ENCODE measurements at regions not wholly inside any gene's neighbourhood (a gene's known extent, or its start where the extent isn't known, plus 50 kb on each side); places are given as distances from the start of the nearest gene placed in this dataset.

- ChIA-PET CTCF (interaction anchor here (1.1 kb wide), 1 partner anchor 23 kb away, joined by 3 read pairs; no protein-coding TSS in a partner anchor), SMC1A (ENCODE audit: uncharacterized antibody, unreplicated experiment) (interaction anchor here (1.1 kb wide), 1 partner anchor 250 kb away, joined by 3 read pairs; no protein-coding TSS in a partner anchor), RAD21 (ENCODE audit: unreplicated experiment) (interaction anchor here (0.6 kb wide), 1 partner anchor 852 kb away, joined by 3 read pairs; no protein-coding TSS in a partner anchor), POLR2A (no interaction called here)
- Histone ChIP-seq H4K20me1 (ENCODE audit: control insufficient read depth, insufficient read depth) (no peaks in the 10 kb centered on the region), H2AFZ (ENCODE audit: control insufficient read depth, low read depth, low read length) (no peak overlapping the region), H3K4me3 (no peak overlapping the region), H3K9me3 (replicated peaks; ENCODE audit: control insufficient read depth, insufficient read depth, low read length) (no peaks in the 10 kb centered on the region; the same call in 1 of the 3 replicates), H3K27me3 (replicated peaks in 1 of 2; ENCODE audit: control insufficient read depth in 2 of 2, insufficient read depth in 2 of 2, low read length in 1 of 2) (no peaks in the 10 kb centered on the region), H3K36me3 (ENCODE audit: control insufficient read depth in 2 of 2, insufficient read depth in 2 of 2, low read length in 1 of 2) (no peaks in the 10 kb centered on the region), H3K9ac (ENCODE audit: control insufficient read depth, insufficient read depth, low read length) (no peak overlapping the region), H3K4me2 (ENCODE audit: control insufficient read depth, insufficient read depth) (no peak overlapping the region), H3K79me2 (ENCODE audit: control insufficient read depth, insufficient read depth, low read length) (no peaks in the 10 kb centered on the region), H3K27ac (ENCODE audit: control insufficient read depth, insufficient read depth) (no peak overlapping the region), H3K4me1 (ENCODE audit: control insufficient read depth, insufficient read depth, low read length) (no peaks in the 10 kb centered on the region)
- intact Hi-C loops (cut with micrococcal nuclease; ENCODE audit: unreplicated experiment): no loop called here
- FAIRE-seq (no peak), ATAC-seq (no peak), DNase-seq (ENCODE audit: low read depth, low spot score) (no peak)
- WGBS (ENCODE audit: insufficient coverage, insufficient replicate concordance, low lambda C conversion rate, missing lambda C conversion rate): 0% methylated on average over 2 of the region's 2 CpGs
- TF ChIP-seq SUPT20H (IDR thresholded peaks at IDR 0.05; ENCODE audit: borderline replicate concordance, control insufficient read depth, low read depth, low read length): no peak
- TF ChIP-seq NFYB (IDR thresholded peaks at IDR 0.05; ENCODE audit: insufficient read depth, low read depth, low read length): no peak
- TF ChIP-seq HDAC2 (IDR thresholded peaks at IDR 0.05): no peak
- TF ChIP-seq PML (IDR thresholded peaks at IDR 0.05; ENCODE audit: low read length): no peak
- no peak for TF ChIP-seq STAT3 (IDR thresholded peaks at IDR 0.05; ENCODE audit: low read depth, low read length)
- TF ChIP-seq, protein P1, sequence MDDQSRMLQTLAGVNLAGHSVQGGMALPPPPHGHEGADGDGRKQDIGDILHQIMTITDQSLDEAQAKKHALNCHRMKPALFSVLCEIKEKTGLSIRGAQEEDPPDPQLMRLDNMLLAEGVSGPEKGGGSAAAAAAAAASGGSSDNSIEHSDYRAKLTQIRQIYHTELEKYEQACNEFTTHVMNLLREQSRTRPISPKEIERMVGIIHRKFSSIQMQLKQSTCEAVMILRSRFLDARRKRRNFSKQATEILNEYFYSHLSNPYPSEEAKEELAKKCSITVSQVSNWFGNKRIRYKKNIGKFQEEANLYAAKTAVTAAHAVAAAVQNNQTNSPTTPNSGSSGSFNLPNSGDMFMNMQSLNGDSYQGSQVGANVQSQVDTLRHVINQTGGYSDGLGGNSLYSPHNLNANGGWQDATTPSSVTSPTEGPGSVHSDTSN (IDR thresholded peaks at IDR 0.05; ENCODE audit: insufficient replicate concordance, low read depth, low read length): no peak
- TF ChIP-seq RAD51 (IDR thresholded peaks at IDR 0.05): no peak
- no peak for TF ChIP-seq BACH1 (IDR thresholded peaks at IDR 0.05; ENCODE audit: borderline replicate concordance)
- in situ Hi-C loops (cut with MboI): no loop called here
- no TSS peak for BruUV-seq (replicated peaks)
Measured at GRCh38 chr1:199710974-199711373, 316.5 kb upstream of the NR5A2 start.

DNA sequence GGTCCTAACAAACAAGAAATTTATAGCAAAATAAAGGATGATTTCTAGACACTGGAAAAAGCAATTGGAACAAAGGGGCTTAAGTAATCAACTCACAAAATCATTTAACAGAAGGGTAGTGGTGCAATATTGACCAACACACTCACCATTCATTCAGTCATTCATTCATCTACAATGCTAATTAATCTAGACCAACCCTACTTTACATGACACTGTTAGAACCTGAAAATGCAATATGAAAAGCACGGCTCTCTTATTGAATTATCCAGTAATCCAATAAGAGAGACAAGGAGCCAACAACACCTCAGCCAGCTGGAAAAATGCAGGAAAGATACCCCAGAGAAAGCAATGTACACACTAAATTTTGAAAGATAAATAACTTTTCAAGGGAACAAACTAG lies 310.8 kb upstream of the NR5A2 start:
- Histone ChIP-seq H3K4me1 (ENCODE audit: control insufficient read depth, insufficient read depth, low read length) (no peaks in the 10 kb centered on the region), H3K4me2 (ENCODE audit: control insufficient read depth, insufficient read depth) (no peak overlapping the region), H3K9ac (ENCODE audit: control insufficient read depth, insufficient read depth, low read length) (no peak overlapping the region), H4K20me1 (ENCODE audit: control insufficient read depth, insufficient read depth) (no peaks in the 10 kb centered on the region), H3K4me3 (no peak overlapping the region), H3K27me3 (replicated peaks in 1 of 2; ENCODE audit: control insufficient read depth in 2 of 2, insufficient read depth in 2 of 2, low read length in 1 of 2) (no peaks in the 10 kb centered on the region), H3K27ac (ENCODE audit: control insufficient read depth, insufficient read depth) (no peak overlapping the region), H3K36me3 (ENCODE audit: control insufficient read depth in 2 of 2, insufficient read depth in 2 of 2, low read length in 1 of 2) (no peaks in the 10 kb centered on the region), H3K79me2 (ENCODE audit: control insufficient read depth, insufficient read depth, low read length) (no peaks in the 10 kb centered on the region), H3K9me3 (replicated peaks; ENCODE audit: control insufficient read depth, insufficient read depth, low read length) (no peaks in the 10 kb centered on the region), H2AFZ (ENCODE audit: control insufficient read depth, low read depth, low read length) (no peak overlapping the region)
- ChIA-PET CTCF (no interaction called here), SMC1A (ENCODE audit: uncharacterized antibody, unreplicated experiment) (no interaction called here), POLR2A (no interaction called here), RAD21 (ENCODE audit: unreplicated experiment) (no interaction called here)
- no peak for FAIRE-seq
- BruUV-seq (replicated peaks): no TSS peak
- DNase-seq (ENCODE audit: low read depth, low spot score): no peak
- WGBS (ENCODE audit: insufficient coverage, insufficient replicate concordance, low lambda C conversion rate, missing lambda C conversion rate): 11% methylated on average over 1 of the region's 1 CpG
- ATAC-seq: no peak
- intact Hi-C loops (cut with micrococcal nuclease; ENCODE audit: unreplicated experiment) (no loop called here), in situ Hi-C loops (cut with MboI) (no loop called here)
- TF ChIP-seq BRCA1 (IDR thresholded peaks at IDR 0.05; ENCODE audit: low read depth, low read length) (no peak), CHD4 (IDR thresholded peaks at IDR 0.05) (no peak), RBBP5 (conservative IDR thresholded peaks at IDR 0.05) (no peak), NRF1 (conservative IDR thresholded peaks at IDR 0.05; ENCODE audit: low read depth, low read length) (no peak), ZBED1 (IDR thresholded peaks at IDR 0.05; ENCODE audit: borderline replicate concordance) (no peak), CUX1 (IDR thresholded peaks at IDR 0.05; ENCODE audit: insufficient replicate concordance, low read depth, low read length) (no peak), NBN (IDR thresholded peaks at IDR 0.05) (no peak)
